OCI-LY1 (cell line): ENCODE measurements at regions not wholly inside any gene's neighbourhood (a gene's known extent, or its start where the extent isn't known, plus 50 kb on each side); places are given as distances from the start of the nearest gene placed in this dataset.

Source experiments
- H2AFZ ChIP-seq: fragments of 200-600 bp; sonication (generic), shearing (Covaris generic); 2 replicates; pipeline ENCODE4 v1.6.0; 2014; ENCODE audit warnings: antibody characterized with exemption, mild to moderate bottlenecking, low read length
- H3F3A ChIP-seq: fragments of 200-600 bp; sonication (generic), shearing (Covaris generic); 2 replicates; pipeline ENCODE4 v1.6.0; 2014; ENCODE audit warnings: mild to moderate bottlenecking, antibody characterized with exemption, low read length, moderate library complexity; ENCODE audit not compliant: insufficient read depth
- H3K27ac ChIP-seq: fragments of 200-600 bp; sonication (generic); 2 replicates; pipeline ENCODE4 v1.5.1; 2014; ENCODE audit warnings: low read length, mixed run types, mild to moderate bottlenecking, low read depth; ENCODE audit not compliant: poor library complexity, severe bottlenecking
- H3K27me3 ChIP-seq: fragments of 200-600 bp; sonication (generic); 2 replicates; pipeline ENCODE4 v1.6.0; 2014; ENCODE audit warnings: antibody characterized with exemption, mild to moderate bottlenecking, low read length, moderate library complexity; ENCODE audit not compliant: insufficient read depth
- H3K36me3 ChIP-seq: fragments of 200-600 bp; sonication (generic); 2 replicates; pipeline ENCODE4 v1.6.1; 2014; ENCODE audit warnings: mild to moderate bottlenecking, antibody characterized with exemption, low read length, moderate library complexity, mixed read lengths; ENCODE audit not compliant: insufficient read depth
- H3K4me1 ChIP-seq: fragments of 200-600 bp; sonication (generic); 2 replicates; pipeline ENCODE4 v1.5.1; 2014; ENCODE audit warnings: mild to moderate bottlenecking, low read length, moderate library complexity; ENCODE audit not compliant: insufficient read depth, severe bottlenecking
- H3K4me2 ChIP-seq: fragments of 200-600 bp; sonication (generic), shearing (Covaris generic); 2 replicates; pipeline ENCODE4 v1.6.1; 2014; ENCODE audit warnings: low read length
- H3K4me3 ChIP-seq: fragments of 200-600 bp; sonication (generic); 2 replicates; pipeline ENCODE4 v1.5.1; 2014; ENCODE audit warnings: low read length, low read depth, mild to moderate bottlenecking, mixed read lengths; ENCODE audit not compliant: poor library complexity, severe bottlenecking
- H3K79me2 ChIP-seq: fragments of 200-600 bp; shearing (Covaris generic); 2 replicates; pipeline ENCODE4 v1.6.1; 2016; ENCODE audit warnings: mixed run types, low read length, mixed read lengths; ENCODE audit not compliant: insufficient read depth
- H3K9ac ChIP-seq: fragments of 200-600 bp; sonication (generic), shearing (Covaris generic); 2 replicates; pipeline ENCODE4 v1.6.1; 2014; ENCODE audit warnings: mild to moderate bottlenecking, low read length, mixed read lengths
- H3K9me2 ChIP-seq: fragments of 200-600 bp; sonication (generic), shearing (Covaris generic); 2 replicates; pipeline ENCODE4 v1.6.1; 2014; ENCODE audit warnings: low read depth, mild to moderate bottlenecking, low read length, mixed read lengths
- H3K9me3 ChIP-seq: fragments of 200-600 bp; shearing (Covaris generic); 2 replicates; pipeline ENCODE4 v1.6.1; 2014; ENCODE audit warnings: low read length, mixed read lengths
- H4K20me1 ChIP-seq: fragments of 200-600 bp; sonication (generic), shearing (Covaris generic); 2 replicates; pipeline ENCODE4 v1.6.0; 2016; ENCODE audit warnings: mild to moderate bottlenecking, low read length; ENCODE audit not compliant: insufficient read depth
- EZH2 ChIP-seq: fragments of 200-600 bp; sonication (generic), shearing (Covaris generic); IDR thresholded peaks from 2 replicates; pipeline ENCODE4 v1.8.0; 2017; ENCODE audit warnings: borderline replicate concordance, mixed run types, mild to moderate bottlenecking, antibody characterized with exemption, low read length, moderate library complexity, mixed read lengths
- TF ChIP-seq, protein P1 (sequence below): fragments of 200-600 bp; sonication (generic), shearing (Covaris generic); IDR thresholded peaks from 2 replicates; pipeline ENCODE4 v1.5.1; 2017; ENCODE audit warnings: mild to moderate bottlenecking, antibody characterized with exemption, low read length, moderate library complexity, mixed read lengths

DNA sequence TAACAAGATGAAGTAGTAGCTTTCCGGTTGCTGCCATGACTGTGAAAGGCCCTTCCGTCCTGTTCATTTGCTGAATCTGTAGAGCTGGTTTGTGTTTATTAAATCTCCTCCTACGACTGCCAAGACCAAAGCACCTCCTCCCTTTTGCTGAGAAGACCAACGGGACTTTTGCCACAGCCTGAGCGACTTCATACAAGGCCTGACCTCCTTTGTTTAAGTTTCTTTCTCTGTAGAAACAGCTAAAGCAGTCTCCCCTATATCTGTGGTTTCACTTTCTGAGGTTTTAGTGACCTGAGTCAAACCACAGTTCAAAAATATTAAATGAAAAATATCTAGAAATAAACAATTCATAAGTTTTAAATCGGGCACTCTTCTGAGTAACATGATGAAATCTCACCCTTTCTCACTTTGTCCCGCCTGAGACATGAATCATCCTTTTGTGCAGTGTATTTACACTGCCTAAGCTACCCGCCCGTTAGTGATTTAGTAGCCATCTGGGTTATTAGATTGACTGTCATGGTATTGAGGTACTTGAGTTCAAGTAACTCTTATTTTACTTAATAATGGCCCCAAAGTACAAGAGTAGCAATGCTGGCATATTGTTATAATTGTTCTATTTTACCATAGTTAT, 119.1 kb upstream of the LRRC4C start:
- Histone ChIP-seq H3K27ac (no peak overlapping the region), H3K36me3 (no peaks in the 10 kb centered on the region), H3K27me3 (no peaks in the 10 kb centered on the region), H2AFZ (no peak overlapping the region), H3F3A (no peaks in the 10 kb centered on the region), H3K9me3 (no peaks in the 10 kb centered on the region), H4K20me1 (no peaks in the 10 kb centered on the region), H3K9me2 (no peaks in the 10 kb centered on the region), H3K4me1 (no peaks in the 10 kb centered on the region), H3K4me3 (no peak overlapping the region), H3K9ac (no peak overlapping the region), H3K4me2 (no peak overlapping the region), H3K79me2 (no peaks in the 10 kb centered on the region)
- TF ChIP-seq, protein P1, sequence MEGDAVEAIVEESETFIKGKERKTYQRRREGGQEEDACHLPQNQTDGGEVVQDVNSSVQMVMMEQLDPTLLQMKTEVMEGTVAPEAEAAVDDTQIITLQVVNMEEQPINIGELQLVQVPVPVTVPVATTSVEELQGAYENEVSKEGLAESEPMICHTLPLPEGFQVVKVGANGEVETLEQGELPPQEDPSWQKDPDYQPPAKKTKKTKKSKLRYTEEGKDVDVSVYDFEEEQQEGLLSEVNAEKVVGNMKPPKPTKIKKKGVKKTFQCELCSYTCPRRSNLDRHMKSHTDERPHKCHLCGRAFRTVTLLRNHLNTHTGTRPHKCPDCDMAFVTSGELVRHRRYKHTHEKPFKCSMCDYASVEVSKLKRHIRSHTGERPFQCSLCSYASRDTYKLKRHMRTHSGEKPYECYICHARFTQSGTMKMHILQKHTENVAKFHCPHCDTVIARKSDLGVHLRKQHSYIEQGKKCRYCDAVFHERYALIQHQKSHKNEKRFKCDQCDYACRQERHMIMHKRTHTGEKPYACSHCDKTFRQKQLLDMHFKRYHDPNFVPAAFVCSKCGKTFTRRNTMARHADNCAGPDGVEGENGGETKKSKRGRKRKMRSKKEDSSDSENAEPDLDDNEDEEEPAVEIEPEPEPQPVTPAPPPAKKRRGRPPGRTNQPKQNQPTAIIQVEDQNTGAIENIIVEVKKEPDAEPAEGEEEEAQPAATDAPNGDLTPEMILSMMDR, result no peak
- no peak for TF ChIP-seq EZH2

DNA sequence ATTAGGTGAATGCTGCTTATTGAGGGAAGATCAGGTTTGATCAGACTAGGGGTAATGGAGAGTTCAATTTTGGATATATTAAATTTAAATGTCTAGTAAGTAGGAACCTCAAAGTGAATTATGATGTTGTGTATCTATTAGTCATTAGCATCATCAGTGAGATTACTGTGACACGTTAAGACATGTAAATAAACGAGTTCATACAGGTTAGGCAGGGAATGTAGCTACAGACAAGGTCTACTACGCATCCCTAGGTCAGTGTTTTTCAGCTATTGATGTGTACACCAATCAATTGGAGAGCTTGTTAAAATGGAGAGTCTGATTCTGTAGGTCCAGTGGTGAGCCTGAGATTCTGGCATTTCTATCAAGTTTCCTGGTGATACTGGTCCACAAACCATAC, 120.1 kb upstream of the LRRC4C start:
- Histone ChIP-seq H3K4me3 (no peak overlapping the region), H3K9me2 (no peaks in the 10 kb centered on the region), H3K4me2 (no peak overlapping the region), H3K9ac (no peak overlapping the region), H3K36me3 (no peaks in the 10 kb centered on the region), H3K27me3 (no peaks in the 10 kb centered on the region), H3K9me3 (no peaks in the 10 kb centered on the region), H2AFZ (no peak overlapping the region), H3F3A (no peaks in the 10 kb centered on the region), H3K4me1 (no peaks in the 10 kb centered on the region), H4K20me1 (no peaks in the 10 kb centered on the region), H3K27ac (no peak overlapping the region), H3K79me2 (no peaks in the 10 kb centered on the region)
- TF ChIP-seq, protein P1, result no peak
- TF ChIP-seq EZH2, result no peak

DNA sequence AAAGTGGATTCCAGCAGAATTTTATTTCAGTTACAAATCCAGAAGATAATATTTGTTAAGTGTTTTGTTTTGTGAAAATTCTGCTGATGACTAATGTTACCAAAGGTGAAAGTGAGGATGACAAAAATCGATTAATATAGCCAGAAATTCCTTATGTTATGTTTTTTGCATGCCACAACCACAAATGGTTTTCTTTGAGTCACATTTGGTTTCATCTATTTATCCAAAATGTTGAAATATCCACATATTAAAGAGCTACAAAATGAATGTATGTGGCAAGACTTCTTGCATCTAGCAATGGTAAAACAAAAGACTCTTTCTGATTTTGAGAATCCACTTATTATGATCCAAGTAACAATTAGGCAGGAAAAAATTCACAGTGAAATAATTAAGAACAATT, 150.1 kb upstream of the LRRC4C start:
- Histone ChIP-seq H3K79me2 (no peaks in the 10 kb centered on the region), H3K36me3 (no peaks in the 10 kb centered on the region), H3K4me2 (no peak overlapping the region), H3K27ac (no peak overlapping the region), H3K4me3 (no peak overlapping the region), H3K9me3 (no peaks in the 10 kb centered on the region), H2AFZ (no peak overlapping the region), H3K4me1 (no peaks in the 10 kb centered on the region), H3F3A (no peaks in the 10 kb centered on the region), H4K20me1 (no peaks in the 10 kb centered on the region), H3K9me2 (no peaks in the 10 kb centered on the region), H3K9ac (no peak overlapping the region), H3K27me3 (no peaks in the 10 kb centered on the region)
- TF ChIP-seq EZH2, result no peak
- TF ChIP-seq, protein P1, result no peak
